SKM-1 treated with dmso at 0.1 percent for 144 hours (cell line): ENCODE measurements at regions not wholly inside any gene's neighbourhood (a gene's known extent, or its start where the extent isn't known, plus 50 kb on each side); places are given as distances from the start of the nearest gene placed in this dataset.

Experiments used
- DNase-seq: peaks from one replicate; lab custom pipeline; 2025; ENCODE audit not compliant: unreplicated experiment; lab: John Stamatoyannopoulos, UW

DNA sequence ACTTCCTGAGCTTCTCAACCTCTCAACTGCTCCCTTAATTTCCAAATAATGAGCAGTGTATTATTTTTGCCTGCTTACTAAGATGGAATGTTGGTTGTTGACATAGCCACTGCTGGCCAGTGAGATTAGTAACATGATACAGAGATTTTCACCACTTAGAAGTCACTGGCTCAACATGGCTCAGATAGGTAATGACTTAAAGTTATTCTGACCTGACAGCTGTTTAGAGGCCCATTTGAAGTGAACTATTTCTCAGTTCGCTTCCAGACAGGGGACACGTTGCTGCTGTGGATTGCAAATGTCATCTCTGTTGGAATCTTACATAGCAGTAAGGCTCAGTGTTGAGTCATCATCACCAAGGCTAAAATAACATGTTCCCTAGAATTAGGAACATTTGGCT lies 490.2 kb downstream of the TLE4 start:
- DNase-seq: no peak

DNA sequence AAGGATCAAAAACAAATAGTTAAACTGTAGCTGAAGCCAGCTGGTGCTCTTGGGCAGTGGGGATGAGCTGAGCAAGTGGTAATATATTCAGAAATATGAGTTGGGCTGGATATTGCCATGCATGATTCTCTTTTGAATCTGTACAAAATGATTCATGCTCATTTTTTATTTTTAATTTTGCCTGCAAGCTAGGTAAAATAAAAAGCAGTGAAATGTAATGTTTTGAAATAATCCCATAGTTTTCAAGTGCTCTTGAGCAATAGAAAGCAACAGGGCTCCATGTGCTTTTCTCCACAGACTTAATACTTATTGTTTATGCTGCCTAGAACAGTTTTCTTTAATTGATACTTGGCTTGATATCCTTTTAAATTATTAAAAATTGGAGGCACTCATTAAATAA lies 489.3 kb downstream of the TLE4 start:
- no peak for DNase-seq

DNA sequence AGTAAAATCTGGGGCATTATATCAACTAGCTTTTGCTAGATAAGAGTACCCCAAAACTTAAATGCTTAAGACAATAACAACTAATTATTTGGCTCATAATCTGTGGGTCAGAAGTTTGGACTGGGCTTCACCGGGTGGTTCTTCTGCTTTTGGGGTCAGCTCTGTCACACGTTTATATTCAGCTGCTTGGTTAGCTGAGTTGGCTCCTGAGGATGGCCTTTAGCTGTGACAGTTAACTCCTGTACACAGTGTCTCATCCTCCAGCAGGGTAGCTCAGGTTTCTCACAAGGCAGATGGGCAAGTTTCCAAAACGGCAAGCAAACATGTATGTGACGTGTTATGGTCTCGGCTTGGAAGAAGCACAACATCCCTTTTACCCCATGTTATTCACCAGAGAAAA lies 488.2 kb downstream of the TLE4 start:
- DNase-seq: no peak

DNA sequence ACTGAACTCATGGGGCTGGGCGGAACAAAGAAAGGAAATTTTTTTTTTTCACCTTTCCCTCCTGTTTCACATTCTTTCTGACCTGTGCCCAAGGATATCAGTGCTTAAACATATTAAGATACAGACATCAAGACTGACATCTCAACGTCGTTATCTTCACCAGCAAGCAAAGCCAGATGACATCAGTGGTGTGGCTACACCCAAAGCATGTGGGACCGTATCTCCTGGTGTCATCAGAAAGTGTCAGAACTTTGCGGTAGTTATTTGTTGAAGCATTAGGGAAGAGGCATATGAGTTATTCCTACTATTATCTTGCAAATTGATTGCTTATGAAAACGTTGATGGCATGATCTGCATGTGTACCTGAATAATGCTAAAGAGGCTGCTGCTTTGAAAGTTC lies 487.4 kb downstream of the TLE4 start:
- no peak for DNase-seq

DNA sequence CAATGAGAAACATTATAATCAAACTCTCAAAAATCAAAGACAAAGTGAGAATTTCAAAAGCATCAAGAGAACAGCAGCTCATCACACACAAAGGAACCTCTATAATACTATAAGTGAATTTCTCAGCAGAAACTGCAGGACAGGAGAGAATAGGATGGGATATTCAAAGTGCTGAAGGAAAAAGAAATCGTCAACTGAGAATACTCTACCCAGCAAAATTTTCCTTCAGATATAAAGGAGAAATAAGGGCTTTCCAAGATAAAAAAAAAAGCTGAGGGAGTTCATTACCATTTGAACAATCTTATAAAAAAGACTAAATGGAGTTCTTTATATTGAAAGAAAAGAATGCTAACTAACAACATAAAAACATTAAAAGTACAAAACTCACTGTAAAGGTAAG lies 481.1 kb downstream of the TLE4 start:
- DNase-seq: no peak

DNA sequence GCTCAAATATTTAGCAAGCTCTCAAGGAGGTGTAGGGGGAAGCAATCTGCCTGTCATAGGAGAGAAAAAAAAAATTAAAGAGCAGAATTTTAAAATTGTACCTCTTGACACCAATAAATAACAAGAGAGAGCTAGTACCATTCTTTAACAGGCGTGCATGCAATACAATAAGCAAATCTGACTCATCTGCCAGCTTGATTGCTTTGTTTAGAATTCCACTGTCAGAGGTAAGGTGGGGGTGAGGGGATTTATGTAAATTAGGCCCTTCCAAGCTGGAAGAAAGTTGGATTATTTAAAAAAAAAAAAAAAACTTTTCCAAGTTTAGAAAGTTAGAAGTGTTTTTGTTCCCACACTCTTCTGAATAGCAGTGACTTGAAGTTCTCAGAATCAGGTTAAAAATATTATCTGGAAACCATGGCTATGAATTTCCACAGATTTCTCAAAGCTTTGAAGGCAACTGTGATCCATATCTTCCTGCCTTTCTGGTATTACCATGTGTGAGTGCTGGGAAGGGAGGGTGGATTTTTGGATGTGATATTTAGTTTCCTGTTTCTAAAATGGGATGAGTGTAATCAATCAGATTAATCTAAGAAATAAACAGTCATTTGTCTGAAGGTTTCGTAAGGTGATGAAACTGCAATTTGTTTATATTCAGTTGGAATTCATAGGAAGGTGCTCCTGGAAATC lies 477.5 kb downstream of the TLE4 start:
- no peak for DNase-seq

DNA sequence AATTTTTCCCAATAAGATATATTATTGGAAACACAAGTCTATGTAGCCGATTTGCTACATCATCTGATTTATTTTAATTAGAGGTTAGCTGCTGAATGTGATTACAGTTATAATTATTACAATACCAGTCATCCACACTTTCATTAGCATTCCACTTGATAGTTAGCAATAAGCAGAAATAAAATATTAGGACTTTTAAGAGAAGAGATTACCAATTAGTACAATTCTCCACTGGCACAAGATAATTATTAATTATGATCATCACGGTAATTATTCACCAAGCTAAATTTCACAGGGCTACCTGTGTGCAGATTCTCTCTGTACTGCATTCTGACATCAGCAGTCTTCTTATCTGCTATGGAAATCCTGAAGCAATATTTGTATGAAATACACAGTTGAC lies 474.7 kb downstream of the TLE4 start:
- no peak for DNase-seq

DNA sequence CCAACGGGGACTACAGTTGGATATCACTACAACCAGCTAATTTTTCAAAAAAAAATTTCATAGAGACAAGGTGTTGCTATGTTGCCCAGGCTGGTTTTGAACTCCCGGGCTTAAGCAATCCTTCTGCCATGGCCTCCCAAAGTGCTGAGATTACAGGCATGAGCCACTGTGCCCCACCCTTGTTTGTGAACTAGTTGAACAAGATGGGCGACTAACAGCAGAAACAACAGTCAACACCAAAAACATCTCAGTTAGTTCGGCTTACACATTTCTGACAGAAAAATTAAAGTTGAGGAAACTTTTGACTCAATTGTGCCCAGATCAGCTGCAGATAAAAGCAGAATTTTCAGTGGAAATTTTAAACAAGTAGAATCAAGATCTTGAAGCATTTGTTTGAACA lies 470.1 kb downstream of the TLE4 start:
- DNase-seq: no peak

DNA sequence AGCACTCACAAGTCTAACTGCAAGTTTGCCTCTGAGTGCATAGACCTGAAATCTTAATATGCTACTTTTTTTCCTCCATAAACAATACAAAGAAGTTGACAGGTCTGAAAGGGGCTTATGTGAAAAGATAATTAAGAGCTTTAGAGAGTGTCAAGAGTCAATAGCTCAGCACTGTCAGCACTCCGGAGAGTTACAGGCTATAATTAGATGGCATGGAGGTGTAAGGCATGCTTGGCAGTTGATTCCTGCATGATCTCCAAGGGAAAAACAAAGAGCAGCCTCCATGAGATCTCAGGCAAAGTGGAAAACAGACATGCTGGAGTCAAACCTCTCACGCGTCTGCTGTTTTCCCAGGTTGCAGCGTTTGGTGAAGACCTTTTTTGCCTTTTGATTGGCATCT lies 468.7 kb downstream of the TLE4 start:
- DNase-seq: no peak

DNA sequence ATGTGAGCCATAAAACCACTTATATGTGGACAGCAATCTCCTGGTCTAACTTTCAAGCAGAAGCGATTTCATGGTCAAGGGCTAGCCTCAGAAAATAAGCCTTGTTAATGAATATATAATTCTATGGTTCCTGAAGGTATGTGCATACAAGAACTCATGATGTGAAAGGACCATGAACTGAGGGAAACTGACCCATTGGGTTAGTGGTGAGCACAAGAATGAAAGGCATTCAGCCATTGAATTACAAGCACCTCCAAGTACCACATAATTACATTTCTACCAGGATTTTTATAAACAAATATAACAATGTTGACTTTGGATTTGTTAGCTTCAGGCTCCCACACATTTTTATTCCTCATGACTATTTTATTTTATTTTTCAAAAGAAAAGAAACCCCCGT lies 459.0 kb downstream of the TLE4 start:
- no peak for DNase-seq

DNA sequence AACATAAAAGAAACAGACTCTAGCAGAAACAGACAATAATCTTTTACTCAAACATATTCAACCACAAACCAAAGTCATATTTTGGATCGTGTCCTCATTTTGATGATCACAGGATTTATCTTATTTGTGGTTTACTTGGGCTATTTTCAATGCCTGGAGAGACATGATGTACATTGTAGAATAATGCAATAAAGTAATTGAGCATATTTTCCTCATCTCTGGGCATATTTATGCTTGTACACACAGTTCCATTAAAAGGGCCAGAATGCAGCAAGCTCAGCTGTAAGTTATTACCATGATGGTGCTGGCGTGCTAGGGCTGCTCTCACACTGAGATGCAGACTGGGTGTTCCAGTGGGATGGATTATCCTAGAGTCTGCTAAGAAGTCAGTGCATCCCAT lies 456.7 kb downstream of the TLE4 start:
- no peak for DNase-seq

DNA sequence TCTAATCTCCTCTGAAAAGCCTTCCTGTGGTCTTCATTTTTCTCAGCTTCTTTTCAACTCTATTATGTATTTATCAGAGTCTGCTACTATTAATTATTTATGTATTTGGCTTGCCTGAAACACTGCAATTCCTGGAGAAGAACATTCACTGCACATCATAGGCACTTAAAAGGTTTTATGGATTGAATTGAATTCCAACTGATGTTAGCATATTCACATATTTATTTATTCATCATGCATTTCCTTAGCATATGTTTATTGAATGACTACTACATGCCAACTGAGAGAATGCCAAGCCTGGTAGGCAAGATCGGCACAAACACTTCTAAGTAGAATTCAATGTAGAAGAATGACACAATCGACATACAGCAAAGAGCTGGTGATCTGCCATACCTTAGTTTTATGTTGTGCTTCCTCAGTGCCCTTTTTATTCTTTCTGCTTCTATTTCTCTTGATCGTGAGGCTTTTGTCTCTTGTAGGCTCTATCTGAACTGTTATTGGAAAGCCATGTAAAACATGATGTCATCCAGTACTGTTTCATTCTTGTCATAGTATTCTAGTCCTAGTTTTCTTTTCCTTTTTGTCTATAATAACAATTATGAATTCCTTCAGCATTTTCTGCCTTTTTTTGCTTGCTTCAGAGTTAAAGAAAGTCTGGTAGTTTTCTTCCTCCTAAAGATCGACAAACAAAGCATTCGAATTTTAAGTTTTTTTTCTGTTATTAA lies 454.2 kb downstream of the TLE4 start:
- no peak for DNase-seq

DNA sequence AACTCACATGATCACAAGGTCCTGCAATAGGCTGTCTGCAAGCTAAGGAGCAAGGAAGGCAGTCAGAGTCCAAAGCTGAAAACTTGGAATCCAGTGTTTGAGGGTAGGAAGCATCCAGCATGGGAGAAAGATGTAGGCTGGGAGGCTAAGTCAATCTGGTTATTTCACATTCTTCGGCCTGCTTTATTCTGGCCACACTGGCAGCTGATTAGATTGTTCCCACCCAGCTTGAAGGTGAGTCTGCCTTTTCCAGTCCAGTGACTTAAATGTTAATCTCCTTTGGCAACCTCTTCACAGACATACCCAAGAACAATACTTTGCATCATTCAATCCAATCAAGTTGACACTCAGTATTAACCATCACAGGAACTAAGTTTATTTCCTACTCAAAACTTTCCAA lies 453.4 kb downstream of the TLE4 start:
- DNase-seq: no peak

DNA sequence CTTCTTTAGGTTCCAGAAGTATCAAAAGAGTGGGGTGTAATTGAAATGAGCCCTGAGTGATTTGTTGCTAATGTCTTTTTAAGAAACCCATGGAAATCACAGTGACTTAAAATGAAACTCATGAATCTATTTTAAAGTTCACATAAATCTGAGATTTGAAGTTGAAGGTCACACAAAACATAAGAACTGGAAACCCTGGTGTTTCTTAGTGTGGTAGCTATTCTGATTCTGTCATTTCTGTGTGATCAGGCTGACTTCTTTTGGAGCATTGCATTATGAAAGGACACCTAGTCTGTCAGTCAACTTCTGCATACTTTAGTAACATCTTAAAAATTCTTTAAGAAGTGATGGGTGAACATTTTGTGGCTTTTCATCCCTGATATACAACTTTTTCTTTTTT lies 448.8 kb downstream of the TLE4 start:
- no peak for DNase-seq

DNA sequence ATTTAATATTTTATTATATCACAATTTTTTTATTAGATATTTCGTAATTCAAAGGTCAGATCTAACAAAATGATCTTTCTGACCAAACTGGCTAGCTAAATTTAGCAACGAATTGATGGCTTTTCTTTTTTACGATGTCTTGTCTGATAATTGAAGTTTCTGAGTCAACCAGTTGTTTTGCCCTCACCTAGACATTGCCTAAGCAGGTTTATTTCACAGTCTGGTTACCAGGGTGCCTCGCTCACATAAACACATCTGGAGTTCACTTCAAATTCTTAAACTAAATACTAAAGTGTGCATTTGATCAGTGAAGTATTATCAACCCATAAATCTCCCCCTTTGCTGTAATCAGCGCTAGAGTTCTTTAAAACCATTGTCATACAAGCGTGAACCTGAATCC lies 448.3 kb downstream of the TLE4 start:
- DNase-seq: no peak

DNA sequence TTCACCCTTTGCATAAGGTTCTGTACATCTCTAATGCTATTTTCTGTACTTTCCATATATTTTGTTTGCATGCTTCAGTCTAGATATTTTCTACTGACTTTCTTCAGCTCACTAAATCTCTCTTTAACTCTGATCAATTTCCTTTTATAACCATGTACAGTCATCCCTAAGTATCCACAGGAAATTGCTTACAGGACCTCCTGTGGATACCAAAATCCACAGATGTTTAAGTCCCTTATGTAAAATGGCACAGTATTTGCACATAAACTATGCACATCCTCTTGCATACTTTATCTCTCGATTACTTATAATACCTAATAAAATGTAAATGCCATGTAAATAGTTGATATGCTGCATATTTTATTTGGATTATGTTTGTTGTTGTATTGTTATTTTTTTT lies 442.1 kb downstream of the TLE4 start:
- DNase-seq: no peak

DNA sequence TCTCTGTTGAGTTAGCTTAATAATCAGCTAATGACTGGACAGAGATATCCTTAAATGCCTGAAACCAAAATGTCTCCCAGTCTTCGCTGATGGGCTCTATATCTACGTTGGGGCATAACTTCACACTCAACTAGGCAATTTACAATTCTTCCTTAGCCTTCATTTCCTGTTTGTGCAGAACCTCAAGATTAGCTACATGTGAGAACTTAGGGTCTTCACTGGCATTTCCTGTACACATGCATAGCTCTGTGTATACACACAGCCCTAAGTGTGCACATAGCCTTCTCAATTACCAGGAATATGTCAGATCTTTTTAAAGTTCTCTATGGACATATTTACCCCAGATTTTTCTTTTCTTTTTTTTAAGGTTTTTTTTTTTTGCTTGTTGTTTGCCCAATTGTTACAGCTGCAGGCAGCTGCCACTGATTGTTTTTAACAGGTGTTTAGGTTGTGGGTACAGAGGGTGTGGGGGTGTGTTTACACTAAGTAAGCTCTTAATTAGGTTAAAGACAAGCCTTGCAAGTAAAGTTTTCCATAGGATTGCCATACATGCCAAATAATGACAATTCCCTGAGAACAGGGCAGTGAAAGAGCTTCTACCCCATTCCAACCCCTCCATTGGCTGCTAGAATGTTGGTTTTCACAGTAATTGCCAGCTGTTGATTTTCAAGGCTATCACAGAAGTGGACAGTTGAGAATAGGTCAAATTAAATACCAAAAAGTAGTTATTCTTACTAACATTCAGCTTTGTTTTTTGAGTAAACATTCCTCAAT lies 441.0 kb downstream of the TLE4 start:
- DNase-seq: no peak

DNA sequence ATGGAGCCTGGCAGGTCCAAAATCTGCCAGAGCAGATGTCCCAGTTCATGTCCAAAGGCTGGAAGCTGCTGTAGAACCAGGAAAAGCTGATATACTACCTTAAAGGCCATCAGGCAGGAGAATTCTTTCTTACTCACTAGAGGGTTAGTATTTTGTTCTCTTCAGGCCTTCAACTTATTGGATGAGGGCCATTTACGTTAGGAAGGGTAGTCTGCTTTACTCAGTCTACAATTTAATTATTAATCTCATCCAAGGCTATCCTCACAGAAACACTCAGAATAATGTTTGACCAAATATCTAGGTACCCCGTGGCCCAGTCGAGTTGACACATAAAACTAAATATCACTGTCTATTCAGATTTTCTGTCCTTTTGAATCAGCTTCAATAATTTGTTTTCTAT lies 437.4 kb downstream of the TLE4 start:
- no peak for DNase-seq

DNA sequence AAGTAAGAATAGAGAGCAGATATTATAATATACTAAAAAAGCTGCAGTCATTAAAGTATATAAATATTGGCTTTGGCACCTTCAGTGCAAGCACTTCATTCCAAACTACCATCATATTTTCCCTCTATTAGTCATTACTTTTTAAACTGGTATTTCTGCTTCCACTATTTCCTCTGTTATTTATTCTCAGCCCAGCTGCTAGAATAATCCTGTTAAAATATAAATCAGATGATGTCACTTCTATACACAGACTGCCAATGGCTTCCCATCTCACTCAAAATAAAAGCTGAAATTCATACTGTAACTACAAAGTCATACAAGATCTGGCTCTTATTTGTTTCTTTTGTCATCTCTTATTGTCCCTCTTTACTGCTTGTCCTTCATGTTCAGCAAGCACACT lies 432.9 kb downstream of the TLE4 start:
- no peak for DNase-seq

DNA sequence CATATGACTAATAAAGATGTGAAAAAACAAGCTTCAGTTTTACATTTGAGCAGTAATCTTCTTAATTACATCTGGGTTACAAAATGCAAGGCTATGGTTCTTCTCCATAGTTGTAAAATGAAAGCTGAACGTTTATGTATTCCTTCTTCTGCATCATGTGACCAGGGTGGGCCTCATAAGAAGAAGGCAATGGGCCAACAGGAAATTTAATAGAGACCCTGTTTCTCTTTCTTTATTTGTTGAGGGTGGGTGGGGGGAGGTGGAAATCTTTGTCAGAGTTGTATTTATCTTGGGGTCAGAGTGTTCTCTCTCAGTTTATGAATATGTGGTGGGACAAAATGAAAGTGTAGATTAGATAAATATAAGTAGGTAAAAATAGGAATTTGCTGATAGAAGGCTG lies 418.8 kb downstream of the TLE4 start:
- no peak for DNase-seq

DNA sequence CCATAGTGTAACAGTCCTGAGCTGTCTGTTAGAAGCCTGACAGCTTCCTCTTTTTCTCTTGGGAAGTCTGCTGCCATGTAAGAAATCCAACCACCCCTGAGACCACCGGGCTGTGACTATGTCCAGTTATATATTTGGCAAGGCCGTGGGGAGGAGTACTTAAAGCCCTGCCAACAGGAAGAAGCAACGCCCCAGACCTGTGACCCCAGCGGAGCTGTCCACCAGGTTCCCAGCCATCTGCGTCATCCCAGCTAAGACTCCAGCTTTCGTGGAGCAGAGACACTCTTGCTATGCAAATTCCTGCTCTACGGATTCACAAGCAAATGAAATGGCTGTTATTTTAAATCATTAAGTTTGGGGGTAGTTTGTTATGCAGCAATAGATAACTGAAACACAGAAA lies 417.3 kb downstream of the TLE4 start:
- no peak for DNase-seq

DNA sequence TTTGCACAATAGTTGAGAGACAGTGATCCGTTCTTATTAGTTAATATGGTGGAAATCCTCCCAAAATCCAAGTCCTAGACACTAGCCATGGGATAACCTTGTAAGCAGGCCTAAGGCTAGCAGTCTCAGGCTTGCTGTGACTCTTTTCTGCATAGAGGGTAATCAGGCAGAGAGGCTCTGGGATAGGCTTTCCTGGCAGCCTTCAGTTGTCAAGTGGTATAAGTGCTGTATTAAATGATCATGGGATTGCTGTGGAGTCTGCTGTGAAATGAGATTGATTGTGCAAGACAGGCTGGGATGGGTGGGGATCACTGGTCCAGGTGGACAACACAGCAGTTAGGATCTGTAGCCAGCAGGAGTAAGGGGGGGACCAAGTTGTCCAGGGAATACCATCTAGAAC lies 416.4 kb downstream of the TLE4 start:
- DNase-seq: no peak
